NT2/D1 (cell line): ENCODE measurements at regions not wholly inside any gene's neighbourhood (a gene's known extent, or its start where the extent isn't known, plus 50 kb on each side); places are given as distances from the start of the nearest gene placed in this dataset.

Experiments used
- DNase-seq: peaks from one replicate; pipeline ENCODE4 v3.0.0-alpha.2; 2011; ENCODE audit warnings: low read depth, low spot score
- H3K27me3 ChIP-seq: 2 replicates; pipeline ENCODE4 v1.6.0; 2011; ENCODE audit warnings: mild to moderate bottlenecking; ENCODE audit not compliant: insufficient read length, insufficient read depth
- H3K36me3 ChIP-seq: 2 replicates; pipeline ENCODE4 v1.6.1; 2011; ENCODE audit warnings: mild to moderate bottlenecking, low read length, mixed read lengths; ENCODE audit not compliant: insufficient read depth, insufficient read length
- H3K4me1 ChIP-seq: 2 replicates; pipeline ENCODE4 v1.5.1; 2011; ENCODE audit not compliant: insufficient read depth, insufficient read length
- H3K4me3 ChIP-seq: 2 replicates; pipeline ENCODE4 v1.5.1; 2011; ENCODE audit warnings: low read depth; ENCODE audit not compliant: insufficient read length
- H3K9ac ChIP-seq: 2 replicates; pipeline ENCODE4 v1.6.0; 2011; ENCODE audit warnings: low read depth; ENCODE audit not compliant: insufficient read length
- H3K9me3 ChIP-seq: 2 replicates; pipeline ENCODE4 v1.5.1; 2011; ENCODE audit warnings: mild to moderate bottlenecking, low read length; ENCODE audit not compliant: insufficient read depth
- SUZ12 ChIP-seq: IDR thresholded peaks from 2 replicates; pipeline ENCODE4 v1.6.1; 2011; ENCODE audit not compliant: insufficient read length, insufficient read depth; ENCODE audit errors: extremely low read depth
- YY1 ChIP-seq: IDR thresholded peaks from 2 replicates; pipeline ENCODE4 v1.6.1; 2011; ENCODE audit not compliant: insufficient read length, insufficient read depth
- ZNF274 ChIP-seq: IDR thresholded peaks from 2 replicates; pipeline ENCODE4 v1.6.1; 2011; ENCODE audit warnings: mild to moderate bottlenecking, low read depth, low read length

GRCh38 chr5:3309538-3309937 is 286.1 kb upstream of the IRX1 start:
- no peak overlapping the region for H3K9ac ChIP-seq
- TF ChIP-seq YY1 (no peak), ZNF274 (no peak), SUZ12 (no peak)
- DNase-seq: no peak
- peaks cover 13% of the 10 kb centered on the region for H3K9me3 ChIP-seq
- no peaks in the 10 kb centered on the region for H3K27me3 ChIP-seq
- no peaks in the 10 kb centered on the region for H3K4me1 ChIP-seq
- H3K4me3 ChIP-seq: no peak overlapping the region
- H3K36me3 ChIP-seq: no peaks in the 10 kb centered on the region

GRCh38 chr5:3307982-3308621 is 287.5 kb upstream of the IRX1 start:
- H3K4me3 ChIP-seq: no peak overlapping the region
- TF ChIP-seq ZNF274 (no peak), YY1 (no peak), SUZ12 (no peak)
- H3K9me3 ChIP-seq: peaks cover 13% of the 10 kb centered on the region
- no peak for DNase-seq
- no peaks in the 10 kb centered on the region for H3K27me3 ChIP-seq
- no peaks in the 10 kb centered on the region for H3K36me3 ChIP-seq
- no peak overlapping the region for H3K9ac ChIP-seq
- no peaks in the 10 kb centered on the region for H3K4me1 ChIP-seq

- H3K4me1 ChIP-seq: no peaks in the 10 kb centered on the region
- no peaks in the 10 kb centered on the region for H3K36me3 ChIP-seq
- H3K27me3 ChIP-seq: no peaks in the 10 kb centered on the region
- DNase-seq: no peak
- no peak overlapping the region for H3K9ac ChIP-seq
- H3K9me3 ChIP-seq: no peaks in the 10 kb centered on the region
- no peak overlapping the region for H3K4me3 ChIP-seq
- TF ChIP-seq SUZ12: no peak
- TF ChIP-seq YY1: no peak
- no peak for TF ChIP-seq ZNF274
These were observed 290.2 kb upstream of the IRX1 start for GRCh38 chr5:3305432-3305831.

- H3K4me3 ChIP-seq: no peak overlapping the region
- H3K36me3 ChIP-seq: no peaks in the 10 kb centered on the region
- no peak for DNase-seq
- H3K27me3 ChIP-seq: no peaks in the 10 kb centered on the region
- no peak overlapping the region for H3K9ac ChIP-seq
- no peak for TF ChIP-seq YY1
- TF ChIP-seq ZNF274: no peak
- no peak for TF ChIP-seq SUZ12
- H3K9me3 ChIP-seq: no peaks in the 10 kb centered on the region
- no peaks in the 10 kb centered on the region for H3K4me1 ChIP-seq
These were observed 291.3 kb upstream of the IRX1 start for GRCh38 chr5:3304346-3304745.

- no peaks in the 10 kb centered on the region for H3K4me1 ChIP-seq
- no peak for TF ChIP-seq ZNF274
- TF ChIP-seq YY1: no peak
- TF ChIP-seq SUZ12: no peak
- H3K27me3 ChIP-seq: no peaks in the 10 kb centered on the region
- no peaks in the 10 kb centered on the region for H3K36me3 ChIP-seq
- no peaks in the 10 kb centered on the region for H3K9me3 ChIP-seq
- DNase-seq: no peak
- no peak overlapping the region for H3K9ac ChIP-seq
- no peak overlapping the region for H3K4me3 ChIP-seq
These were observed 291.9 kb upstream of the IRX1 start for GRCh38 chr5:3303777-3304176.

GRCh38 chr5:3302228-3302627 is 293.4 kb upstream of the IRX1 start:
- Histone ChIP-seq H3K9me3 (no peaks in the 10 kb centered on the region), H3K36me3 (no peaks in the 10 kb centered on the region), H3K4me1 (no peaks in the 10 kb centered on the region), H3K27me3 (no peaks in the 10 kb centered on the region), H3K9ac (no peak overlapping the region), H3K4me3 (no peak overlapping the region)
- DNase-seq: no peak
- no peak for TF ChIP-seq YY1
- no peak for TF ChIP-seq SUZ12
- TF ChIP-seq ZNF274: no peak

GRCh38 chr5:3301306-3301705 is 294.3 kb upstream of the IRX1 start:
- no peaks in the 10 kb centered on the region for H3K36me3 ChIP-seq
- H3K9me3 ChIP-seq: no peaks in the 10 kb centered on the region
- TF ChIP-seq SUZ12: no peak
- no peak for TF ChIP-seq ZNF274
- no peak for TF ChIP-seq YY1
- no peaks in the 10 kb centered on the region for H3K27me3 ChIP-seq
- no peak for DNase-seq
- no peak overlapping the region for H3K4me3 ChIP-seq
- peak overlapping the region; percentile 21 for H3K9ac ChIP-seq
- no peaks in the 10 kb centered on the region for H3K4me1 ChIP-seq

- TF ChIP-seq ZNF274 (no peak), SUZ12 (no peak), YY1 (no peak)
- Histone ChIP-seq H3K4me1 (no peaks in the 10 kb centered on the region), H3K9me3 (no peaks in the 10 kb centered on the region), H3K9ac (no peak overlapping the region), H3K27me3 (no peaks in the 10 kb centered on the region), H3K4me3 (no peak overlapping the region), H3K36me3 (no peaks in the 10 kb centered on the region)
- no peak for DNase-seq
These were observed 294.9 kb upstream of the IRX1 start for GRCh38 chr5:3300726-3301125.
